GM21576 (cell line): ENCODE measurements at regions not wholly inside any gene's neighbourhood (a gene's known extent, or its start where the extent isn't known, plus 50 kb on each side); places are given as distances from the start of the nearest gene placed in this dataset.

ENCODE experiments used
- ATAC-seq: cut with Tn5 transposase; IDR thresholded peaks from one replicate; pipeline ENCODE4 v1.9.1; 2021; ENCODE audit warnings: mild to moderate bottlenecking, moderate library complexity; ENCODE audit not compliant: unreplicated experiment

- ATAC-seq: no peak
Observed at GRCh38 chr9:86893811-86894490, 53.4 kb downstream of the GAS1 start.

GRCh38 chr9:86892576-86892975, 54.7 kb downstream of the GAS1 start:
- no peak for ATAC-seq

GRCh38 chr9:86891886-86892437, 55.3 kb downstream of the GAS1 start:
- ATAC-seq: no peak

GRCh38 chr9:86891091-86891490, 56.2 kb downstream of the GAS1 start:
- no peak for ATAC-seq

- no peak for ATAC-seq
Observed at GRCh38 chr9:86885232-86885631, 62.1 kb downstream of the GAS1 start.

- ATAC-seq: no peak
Observed at GRCh38 chr9:86876621-86877196, 70.6 kb downstream of the GAS1 start.

- ATAC-seq: no peak
Observed at GRCh38 chr9:86868616-86869015, 78.7 kb downstream of the GAS1 start.

- no peak for ATAC-seq
Observed at GRCh38 chr9:86867804-86868313, 79.4 kb downstream of the GAS1 start.

- no peak for ATAC-seq
Observed at GRCh38 chr9:86865952-86866351, 81.4 kb downstream of the GAS1 start.

- ATAC-seq: no peak
Observed at GRCh38 chr9:86860006-86860405, 87.3 kb downstream of the GAS1 start.

GRCh38 chr9:86859056-86859455, 88.2 kb downstream of the GAS1 start:
- no peak for ATAC-seq

GRCh38 chr9:86858009-86858408, 89.3 kb downstream of the GAS1 start:
- no peak for ATAC-seq

- ATAC-seq: no peak
Observed at GRCh38 chr9:86856259-86856658, 91.0 kb downstream of the GAS1 start.

- no peak for ATAC-seq
Observed at GRCh38 chr9:86854898-86855523, 92.3 kb downstream of the GAS1 start.

- ATAC-seq: no peak
Observed at GRCh38 chr9:86846656-86847055, 100.7 kb downstream of the GAS1 start.

GRCh38 chr9:86843206-86843605, 104.1 kb downstream of the GAS1 start:
- no peak for ATAC-seq

GRCh38 chr9:86842573-86842972, 104.7 kb downstream of the GAS1 start:
- ATAC-seq: no peak

- ATAC-seq: no peak
Observed at GRCh38 chr9:86839522-86839921, 107.8 kb downstream of the GAS1 start.

- no peak for ATAC-seq
Observed at GRCh38 chr9:86838519-86839497, 108.5 kb downstream of the GAS1 start.

GRCh38 chr9:86837345-86837744, 110.0 kb downstream of the GAS1 start:
- ATAC-seq: no peak

GRCh38 chr9:86836797-86837196, 110.5 kb downstream of the GAS1 start:
- ATAC-seq: peak; percentile 75
